AG10803 (cell line): ENCODE measurements at regions not wholly inside any gene's neighbourhood (a gene's known extent, or its start where the extent isn't known, plus 50 kb on each side); places are given as distances from the start of the nearest gene placed in this dataset.

Experiments used
- DNase-seq: peaks from one replicate; pipeline ENCODE4 v3.0.0; 2010; ENCODE audit warnings: low read depth
- H3K4me3 ChIP-seq: 2 replicates; pipeline ENCODE4 v1.5.1; 2011; ENCODE audit warnings: mild to moderate bottlenecking, low read length, control low read depth
- CTCF ChIP-seq: conservative IDR thresholded peaks from 2 replicates; pipeline ENCODE4 v1.5.1; 2011; ENCODE audit warnings: mild to moderate bottlenecking, low read length, control low read depth, inconsistent platforms

- TF ChIP-seq CTCF = no peak
- DNase-seq = no peak
Measured at GRCh38 chr2:6434438-6434837, 431.3 kb downstream of the CMPK2 start.

GRCh38 chr2:6441800-6442199 lies 423.9 kb downstream of the CMPK2 start:
- no peak for DNase-seq
- H3K4me3 ChIP-seq = no peak overlapping the region
- no peak for TF ChIP-seq CTCF

More at GRCh38 chr2:6434438-6434837, 431.3 kb downstream of the CMPK2 start:
- H3K4me3 ChIP-seq = no peak overlapping the region

- TF ChIP-seq CTCF = no peak
- no peak for DNase-seq
- H3K4me3 ChIP-seq = no peak overlapping the region
Measured at GRCh38 chr2:6442252-6442985, 423.3 kb downstream of the CMPK2 start.

- no peak overlapping the region for H3K4me3 ChIP-seq
- no peak for TF ChIP-seq CTCF
- no peak for DNase-seq
Measured at GRCh38 chr2:6443061-6443823, 422.5 kb downstream of the CMPK2 start.

- TF ChIP-seq CTCF = no peak
- H3K4me3 ChIP-seq = no peak overlapping the region
- no peak for DNase-seq
Measured at GRCh38 chr2:6444514-6444913, 421.2 kb downstream of the CMPK2 start.

GRCh38 chr2:6445156-6445555 lies 420.6 kb downstream of the CMPK2 start:
- no peak for TF ChIP-seq CTCF
- DNase-seq = no peak
- no peak overlapping the region for H3K4me3 ChIP-seq
